Lung (tissue), 11 donors: ENCODE measurements at regions not wholly inside any gene's neighbourhood (a gene's known extent, or its start where the extent isn't known, plus 50 kb on each side); places are given as distances from the start of the nearest gene placed in this dataset.
A peak's percentile ranks its signal among the peaks of the same experiment; 100 is the strongest.

Experiments
- ATAC-seq: fragments of 200-7000 bp; cut with Tn5 transposase; one replicate; pipeline ENCODE4 v1.9.1; 2020; ENCODE audit warnings: moderate number of reproducible peaks; ENCODE audit not compliant: insufficient read depth, low FRiP score
- DNase-seq, 3 donors: peaks; one replicate each; pipeline ENCODE4 v3.0.0-alpha.2; 2013 to 2017
- H3K27ac ChIP-seq, 2 donors: one replicate each; pipeline ENCODE4 v1.5.1; 2013; ENCODE audit warnings: mild to moderate bottlenecking in 2 of 2, moderate library complexity in 2 of 2, control low read depth in 1 of 2, inconsistent platforms in 1 of 2, low read depth in 1 of 2, low read length in 1 of 2
- H3K27me3 ChIP-seq, 3 donors: one replicate each; pipeline ENCODE4 v1.5.1; 2013; ENCODE audit warnings: low read length in 2 of 3; ENCODE audit not compliant: control insufficient read depth in 3 of 3, insufficient read depth in 3 of 3
- H3K36me3 ChIP-seq, 4 donors: one replicate each; pipeline ENCODE4 v1.5.1; 2013; ENCODE audit warnings: low read length in 4 of 4, mild to moderate bottlenecking in 1 of 4, moderate library complexity in 1 of 4; ENCODE audit not compliant: control insufficient read depth in 4 of 4, insufficient read depth in 4 of 4
- H3K4me1 ChIP-seq, 5 donors: one replicate each; pipeline ENCODE4 v1.5.1; 2013; ENCODE audit warnings: low read length in 5 of 5, mild to moderate bottlenecking in 2 of 5, moderate library complexity in 1 of 5; ENCODE audit not compliant: control insufficient read depth in 5 of 5, insufficient read depth in 5 of 5
- H3K4me3 ChIP-seq: one replicate; pipeline ENCODE4 v1.5.1; 2013; ENCODE audit warnings: mild to moderate bottlenecking, control low read depth, moderate library complexity
- H3K9ac ChIP-seq, 2 donors: one replicate each; pipeline ENCODE4 v1.5.1; 2013; ENCODE audit warnings: low read length in 2 of 2, control low read depth in 1 of 2; ENCODE audit not compliant: insufficient read depth in 1 of 2
- H3K9me3 ChIP-seq, 4 donors: one replicate each; pipeline ENCODE4 v1.5.1; 2013; ENCODE audit warnings: low read length in 3 of 4, mild to moderate bottlenecking in 1 of 4, moderate library complexity in 1 of 4; ENCODE audit not compliant: control insufficient read depth in 4 of 4, insufficient read depth in 3 of 4
- WGBS, 2 donors: extraction: QIAGEN DNeasy Blood & Tissue Kit; methylation state at CpG; one replicate each; pipeline ENCODE4 v1.1.7; 2013; 5-methylcytosine and 5-hydroxymethylcytosine counted together
- TF ChIP-seq, protein P1 (sequence below): IDR thresholded peaks from 2 replicates; pipeline ENCODE4 v1.5.1; 2012; ENCODE audit warnings: mild to moderate bottlenecking; ENCODE audit errors: control extremely low read depth, extremely low read depth
- donor health status: control.
- donor health status: control.
- donor health status: Bipolar disorder and iron deficiency.
- donor health status: healthy.
- donor health status: DM: yes; HTN: yes; CAD: no.

GRCh38 chr1:47643306-47644211, 205.7 kb downstream of the FOXD2 start:
- WGBS, 2 donors, result 78 to 84% methylated on average over 20 of the region's 20 CpGs
- H3K27ac ChIP-seq, result no peak overlapping the region
- TF ChIP-seq, protein P1, sequence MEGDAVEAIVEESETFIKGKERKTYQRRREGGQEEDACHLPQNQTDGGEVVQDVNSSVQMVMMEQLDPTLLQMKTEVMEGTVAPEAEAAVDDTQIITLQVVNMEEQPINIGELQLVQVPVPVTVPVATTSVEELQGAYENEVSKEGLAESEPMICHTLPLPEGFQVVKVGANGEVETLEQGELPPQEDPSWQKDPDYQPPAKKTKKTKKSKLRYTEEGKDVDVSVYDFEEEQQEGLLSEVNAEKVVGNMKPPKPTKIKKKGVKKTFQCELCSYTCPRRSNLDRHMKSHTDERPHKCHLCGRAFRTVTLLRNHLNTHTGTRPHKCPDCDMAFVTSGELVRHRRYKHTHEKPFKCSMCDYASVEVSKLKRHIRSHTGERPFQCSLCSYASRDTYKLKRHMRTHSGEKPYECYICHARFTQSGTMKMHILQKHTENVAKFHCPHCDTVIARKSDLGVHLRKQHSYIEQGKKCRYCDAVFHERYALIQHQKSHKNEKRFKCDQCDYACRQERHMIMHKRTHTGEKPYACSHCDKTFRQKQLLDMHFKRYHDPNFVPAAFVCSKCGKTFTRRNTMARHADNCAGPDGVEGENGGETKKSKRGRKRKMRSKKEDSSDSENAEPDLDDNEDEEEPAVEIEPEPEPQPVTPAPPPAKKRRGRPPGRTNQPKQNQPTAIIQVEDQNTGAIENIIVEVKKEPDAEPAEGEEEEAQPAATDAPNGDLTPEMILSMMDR, result no peak
- no peak overlapping the region for H3K4me3 ChIP-seq
- no peaks in the 10 kb centered on the region for H3K9me3 ChIP-seq
- no peak for ATAC-seq
- no peaks in the 10 kb centered on the region for H3K27me3 ChIP-seq
- DNase-seq, result peak in 1 of 3 donors; percentile 62
- no peaks in the 10 kb centered on the region for H3K36me3 ChIP-seq
- H3K4me1 ChIP-seq, result peaks cover 0 to 13% (median 0%) of the 10 kb centered on the region in 5 donors
- no peak overlapping the region for H3K9ac ChIP-seq

DNA sequence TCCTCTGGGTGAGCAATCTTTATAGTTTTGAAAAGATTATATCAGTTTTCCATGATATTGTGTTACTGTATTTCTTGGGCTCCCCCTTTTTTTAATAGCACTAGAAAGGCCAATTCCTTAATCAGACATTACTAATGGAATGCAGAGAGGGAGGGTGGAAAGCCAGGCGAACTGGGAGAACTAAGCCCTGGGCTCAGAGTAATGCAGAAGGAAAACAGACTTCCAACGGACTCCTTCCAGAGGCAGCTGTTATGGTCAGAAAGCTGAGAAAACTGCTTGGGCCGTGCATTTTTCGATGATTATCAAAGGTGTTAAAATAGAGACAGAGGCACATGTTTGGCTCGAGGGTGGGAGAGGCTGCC, 206.3 kb downstream of the FOXD2 start:
- DNase-seq (peak in 2 of 3 donors; percentile 71), ATAC-seq (no peak)
- H3K27me3 ChIP-seq, result no peaks in the 10 kb centered on the region
- H3K9me3 ChIP-seq, result no peaks in the 10 kb centered on the region
- H3K9ac ChIP-seq, result no peak overlapping the region
- WGBS, 2 donors, result 68 to 86% methylated on average over 5 of the region's 5 CpGs
- peaks cover 0 to 13% (median 0%) of the 10 kb centered on the region in 5 donors for H3K4me1 ChIP-seq
- TF ChIP-seq, protein P1, result no peak
- H3K36me3 ChIP-seq, result no peaks in the 10 kb centered on the region
- H3K4me3 ChIP-seq, result no peak overlapping the region
- H3K27ac ChIP-seq, result no peak overlapping the region

DNA sequence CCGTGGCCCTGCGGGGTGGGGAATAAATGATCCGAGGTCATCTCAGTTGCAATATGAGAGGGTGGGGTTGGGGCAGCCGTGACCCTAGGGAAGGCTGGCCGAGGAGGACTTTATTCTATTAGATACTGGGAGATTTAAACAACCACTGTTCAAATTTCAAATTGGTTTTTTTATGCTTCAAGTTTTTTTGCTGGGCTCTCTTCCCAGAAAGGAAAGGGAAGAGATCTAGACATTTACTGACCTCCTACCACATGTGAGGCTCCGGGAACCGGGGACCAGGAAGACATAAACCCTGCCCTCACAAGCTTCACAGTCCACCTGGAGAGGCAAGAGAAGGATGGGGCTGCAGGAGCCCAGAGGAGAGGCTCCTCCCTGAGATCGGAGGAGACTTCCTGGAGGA, 207.3 kb downstream of the FOXD2 start:
- Histone ChIP-seq H3K36me3 (no peaks in the 10 kb centered on the region), H3K4me3 (no peak overlapping the region), H3K9me3 (no peaks in the 10 kb centered on the region), H3K4me1 (peaks cover 0 to 20% (median 3%) of the 10 kb centered on the region in 5 donors), H3K9ac (no peak overlapping the region), H3K27ac (no peak overlapping the region), H3K27me3 (no peaks in the 10 kb centered on the region)
- ATAC-seq (no peak), DNase-seq (peak in 1 of 3 donors; percentile 14)
- TF ChIP-seq, protein P1, result no peak
- WGBS, 2 donors, result 63 to 69% methylated on average over 8 of the region's 8 CpGs
